Effector memory CD4-positive, alpha-beta T cell (primary cell): ENCODE measurements at regions not wholly inside any gene's neighbourhood (a gene's known extent, or its start where the extent isn't known, plus 50 kb on each side); places are given as distances from the start of the nearest gene placed in this dataset.
"Not testable (repeated sequence)": the region's sequence is repeated elsewhere in the genome, so short reads cannot be mapped to it uniquely, and the experiment has no call there.

Experiments used
- DNase-seq, 3 donors: peaks; one replicate each; pipeline ENCODE4 v3.0.0-alpha.2; 2020
- H3K27ac ChIP-seq: 2 replicates; pipeline ENCODE4 v1.7.0; 2013; ENCODE audit warnings: mild to moderate bottlenecking, low read length, moderate library complexity; ENCODE audit not compliant: insufficient read depth, poor library complexity, severe bottlenecking
- H3K27me3 ChIP-seq: replicated peaks from 2 replicates; pipeline ENCODE4 v1.7.0; 2013; ENCODE audit warnings: mild to moderate bottlenecking, low read length; ENCODE audit not compliant: insufficient read depth, control insufficient read depth, poor library complexity, severe bottlenecking
- H3K36me3 ChIP-seq: 2 replicates; pipeline ENCODE4 v1.7.0; 2013; ENCODE audit warnings: mild to moderate bottlenecking, low read length, moderate library complexity; ENCODE audit not compliant: control insufficient read depth, insufficient read depth
- H3K4me1 ChIP-seq: 2 replicates; pipeline ENCODE4 v1.7.0; 2013; ENCODE audit warnings: low read length, mild to moderate bottlenecking; ENCODE audit not compliant: control insufficient read depth, insufficient read depth, poor library complexity, severe bottlenecking
- H3K4me3 ChIP-seq: 2 replicates; pipeline ENCODE4 v1.7.0; 2013; ENCODE audit warnings: low read length, low read depth, mild to moderate bottlenecking; ENCODE audit not compliant: insufficient read depth, poor library complexity, severe bottlenecking
- H3K9me3 ChIP-seq: 2 replicates; pipeline ENCODE4 v1.7.0; 2013; ENCODE audit warnings: mild to moderate bottlenecking, low read length, moderate library complexity; ENCODE audit not compliant: control insufficient read depth

DNA sequence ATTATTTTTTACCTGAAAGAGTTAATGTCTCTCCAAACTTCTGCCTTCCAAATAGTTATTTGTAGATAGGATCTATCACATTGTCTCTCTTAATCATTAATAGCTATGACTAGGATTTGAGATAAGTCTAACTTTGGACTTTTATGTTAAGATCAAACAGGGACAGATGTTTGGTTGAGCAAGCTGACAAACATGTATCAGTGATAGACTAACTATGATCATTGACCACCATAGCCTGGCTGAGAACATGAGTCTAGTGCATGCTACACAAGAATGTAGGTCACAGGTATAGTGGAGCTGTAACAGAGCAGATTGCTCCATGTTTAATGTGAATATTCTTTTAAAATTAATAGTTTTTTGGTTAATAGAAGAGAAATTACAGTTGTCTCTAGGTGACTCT, 52.0 kb downstream of the SYT15B start:
- H3K4me3 ChIP-seq, H3K9me3 ChIP-seq, H3K27me3 ChIP-seq, H3K27ac ChIP-seq, H3K36me3 ChIP-seq, H3K4me1 ChIP-seq, DNase-seq: not testable (repeated sequence)

DNA sequence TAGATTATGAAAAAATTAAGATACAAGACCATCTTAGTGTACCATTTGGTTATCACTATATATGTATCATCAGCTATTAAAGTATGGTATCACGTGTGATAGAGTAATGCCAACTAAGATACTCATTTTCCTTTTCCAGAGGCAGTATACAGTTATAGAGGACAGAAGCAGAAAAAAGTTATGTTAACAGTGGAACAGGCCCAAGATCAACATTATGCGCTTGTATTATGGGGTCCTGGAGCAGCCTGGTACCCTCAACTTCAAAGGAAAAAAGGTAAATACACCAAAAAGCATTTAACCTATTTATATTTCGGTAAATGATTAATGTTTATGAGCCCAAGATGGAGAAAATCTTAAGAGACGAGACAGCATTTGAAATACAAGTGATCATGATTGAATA, 52.9 kb downstream of the SYT15B start:
- not testable (repeated sequence) for H3K4me3 ChIP-seq, H3K9me3 ChIP-seq, DNase-seq, H3K27ac ChIP-seq, H3K4me1 ChIP-seq, H3K36me3 ChIP-seq, H3K27me3 ChIP-seq

DNA sequence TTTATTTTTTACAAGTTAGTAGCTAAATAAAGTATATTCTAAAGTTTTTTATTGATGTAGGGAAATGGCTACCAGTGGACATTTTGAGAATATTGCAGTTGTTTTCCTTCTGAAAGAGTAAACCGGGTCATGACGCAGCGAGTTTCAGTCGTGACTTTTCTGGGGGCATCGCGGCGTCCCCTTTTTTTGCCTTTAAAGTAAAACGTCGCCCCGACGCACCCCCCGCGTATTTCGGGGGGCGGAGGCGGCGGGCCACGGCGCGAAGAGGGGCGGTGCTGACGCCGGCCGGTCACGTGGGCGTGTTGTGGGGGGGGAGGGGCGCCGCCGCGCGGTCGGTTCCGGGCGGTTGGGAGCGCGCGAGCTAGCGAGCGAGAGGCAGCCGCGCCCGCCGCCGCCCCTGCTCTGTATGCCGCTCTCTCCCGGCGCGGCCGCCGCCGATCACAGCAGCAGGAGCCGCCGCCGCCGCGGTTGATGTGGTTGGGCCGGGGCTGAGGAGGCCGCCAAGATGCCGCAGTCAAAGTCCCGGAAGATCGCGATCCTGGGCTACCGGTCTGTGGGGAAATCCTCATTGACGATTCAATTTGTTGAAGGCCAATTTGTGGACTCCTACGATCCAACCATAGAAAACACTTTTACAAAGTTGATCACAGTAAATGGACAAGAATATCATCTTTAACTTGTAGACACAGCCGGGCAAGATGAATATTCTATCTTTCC, 57.5 kb downstream of the SYT15B start:
- H3K4me3 ChIP-seq, H3K27ac ChIP-seq, H3K4me1 ChIP-seq, H3K9me3 ChIP-seq, H3K27me3 ChIP-seq, H3K36me3 ChIP-seq: not testable (repeated sequence)
- peak; percentile 57 to 60 (median 58) for DNase-seq

DNA sequence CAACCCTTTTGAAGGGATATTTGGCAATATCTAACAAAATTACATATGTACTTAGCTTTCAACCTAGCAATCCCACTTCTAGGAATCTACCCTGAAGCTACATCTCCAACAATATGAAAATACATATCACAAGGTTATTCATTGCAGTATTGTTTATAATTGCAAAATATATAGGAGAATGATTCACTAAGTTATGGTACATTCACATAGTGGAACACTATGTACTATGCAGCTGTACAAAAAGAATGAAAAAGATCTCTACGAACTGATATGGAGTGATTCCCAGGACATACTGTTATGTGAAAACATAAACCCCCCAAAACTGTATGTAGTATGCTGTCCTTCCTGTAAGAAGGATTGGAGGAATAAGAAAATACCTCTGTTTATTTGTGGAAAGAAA, 62.1 kb downstream of the SYT15B start:
- not testable (repeated sequence) for H3K27ac ChIP-seq, H3K9me3 ChIP-seq, DNase-seq, H3K4me1 ChIP-seq, H3K4me3 ChIP-seq, H3K27me3 ChIP-seq, H3K36me3 ChIP-seq

DNA sequence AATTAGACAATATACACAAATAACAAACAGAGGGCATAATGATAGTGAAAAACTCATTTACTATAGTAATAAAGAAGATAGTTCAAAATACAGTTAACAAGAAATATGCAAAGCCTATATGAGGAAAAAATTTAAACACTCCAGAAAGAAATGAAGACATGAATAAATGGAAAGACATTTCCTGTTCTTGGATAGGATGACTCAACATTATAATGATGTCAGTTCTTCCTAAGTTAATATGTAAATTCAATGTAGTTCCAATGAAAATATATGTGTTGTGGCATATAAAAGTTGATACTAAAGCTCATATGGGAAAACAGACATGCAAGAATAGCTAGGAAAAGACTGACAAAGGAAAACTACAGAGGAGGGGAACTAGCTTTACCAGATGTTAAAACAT, 63.5 kb downstream of the SYT15B start:
- DNase-seq: not testable (repeated sequence)

DNA sequence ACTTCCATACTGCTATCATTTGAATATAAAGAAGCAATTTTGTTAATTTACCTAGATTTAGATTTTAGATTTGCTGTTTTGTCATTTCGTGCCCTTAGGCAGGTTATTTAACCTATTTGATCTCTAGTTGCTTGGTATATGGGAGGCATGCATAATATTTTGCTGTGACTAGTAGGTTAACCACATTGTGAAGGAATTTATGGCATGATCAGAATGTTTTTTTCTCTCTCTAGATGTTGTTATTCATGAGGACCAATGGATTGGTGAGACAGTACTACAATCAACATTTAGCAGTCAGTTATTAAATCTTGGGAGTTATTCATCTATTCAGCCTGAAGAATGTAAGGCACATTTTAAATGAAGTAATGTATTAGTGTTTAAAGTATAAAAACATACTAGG, 67.2 kb downstream of the SYT15B start:
- not testable (repeated sequence) for H3K36me3 ChIP-seq, H3K4me3 ChIP-seq, H3K27ac ChIP-seq, H3K4me1 ChIP-seq, H3K27me3 ChIP-seq, H3K9me3 ChIP-seq, DNase-seq

More for the DNA sequence above, 63.5 kb downstream of the SYT15B start:
- not testable (repeated sequence) for H3K4me3 ChIP-seq, H3K27ac ChIP-seq, H3K4me1 ChIP-seq, H3K9me3 ChIP-seq, H3K36me3 ChIP-seq, H3K27me3 ChIP-seq

DNA sequence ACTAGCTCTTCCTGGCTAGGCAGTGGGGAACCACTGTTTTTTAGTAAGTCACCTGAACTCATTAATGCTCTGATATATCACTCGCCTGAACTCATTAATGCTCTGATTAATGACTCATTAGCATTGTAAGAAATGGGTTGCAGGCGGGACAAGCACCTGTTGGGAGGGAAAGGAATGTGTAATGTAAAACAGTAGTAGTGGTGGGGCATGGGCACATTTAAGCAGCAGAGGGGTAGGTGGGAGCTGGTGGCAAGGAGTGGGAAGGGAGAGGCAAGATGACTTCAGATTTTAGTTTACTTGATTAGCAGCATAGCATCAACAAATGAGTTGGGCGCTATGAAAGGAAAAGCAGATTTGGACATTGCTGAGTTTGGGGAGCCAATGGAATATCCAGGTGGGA, 68.2 kb downstream of the SYT15B start:
- not testable (repeated sequence) for H3K4me1 ChIP-seq, H3K27ac ChIP-seq, H3K4me3 ChIP-seq, H3K36me3 ChIP-seq, DNase-seq, H3K9me3 ChIP-seq, H3K27me3 ChIP-seq

DNA sequence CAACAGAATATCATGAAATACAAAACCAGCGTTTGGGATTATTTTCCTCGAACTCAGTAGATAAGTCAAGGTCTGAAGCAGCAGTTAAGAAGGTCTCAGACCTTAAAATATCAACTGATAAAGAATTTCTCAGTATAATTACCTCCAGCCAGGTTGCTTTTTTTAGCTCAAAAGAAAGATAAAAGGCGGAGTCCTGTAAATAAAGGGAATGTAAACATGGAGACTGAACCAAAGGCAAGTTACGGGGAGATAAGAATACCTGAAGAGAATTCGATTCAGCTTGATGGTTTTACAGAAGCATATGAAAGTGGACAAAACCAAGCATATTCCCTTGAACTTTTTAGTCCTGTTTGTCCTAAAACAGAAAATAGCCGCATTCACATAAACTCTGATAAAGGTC, 73.1 kb downstream of the SYT15B start:
- not testable (repeated sequence) for DNase-seq, H3K27ac ChIP-seq, H3K9me3 ChIP-seq, H3K4me3 ChIP-seq, H3K36me3 ChIP-seq, H3K4me1 ChIP-seq, H3K27me3 ChIP-seq

DNA sequence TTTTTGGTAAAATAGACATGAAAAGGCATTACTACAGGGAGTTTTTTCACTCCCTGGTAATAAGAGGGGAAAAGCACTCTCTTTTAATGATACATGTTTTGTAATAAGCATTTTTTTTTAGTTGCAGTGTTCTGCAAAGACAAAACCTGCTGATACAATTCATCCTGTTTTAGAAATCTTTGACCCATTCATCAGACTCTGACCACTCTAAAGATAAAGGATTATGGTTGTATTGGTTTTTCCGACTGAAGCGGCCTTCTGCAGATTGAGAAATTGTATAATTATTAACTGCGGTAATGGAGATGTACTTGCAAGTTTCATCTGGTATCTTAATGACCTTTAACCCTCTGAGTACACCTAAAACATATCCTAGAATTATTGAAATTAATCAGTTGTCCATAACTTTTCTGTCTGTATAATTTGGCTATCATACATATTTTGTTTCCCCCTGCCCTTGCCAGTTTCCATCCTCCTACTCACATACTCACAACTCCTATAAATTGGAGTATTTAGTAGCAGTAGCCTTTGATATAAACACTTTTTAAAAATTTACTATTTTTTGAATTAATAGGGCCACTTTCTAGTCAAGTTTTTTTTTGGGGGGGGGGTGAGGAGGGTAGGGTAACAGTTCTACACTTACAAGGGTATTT, 79.4 kb downstream of the SYT15B start:
- not testable (repeated sequence) for DNase-seq

DNA sequence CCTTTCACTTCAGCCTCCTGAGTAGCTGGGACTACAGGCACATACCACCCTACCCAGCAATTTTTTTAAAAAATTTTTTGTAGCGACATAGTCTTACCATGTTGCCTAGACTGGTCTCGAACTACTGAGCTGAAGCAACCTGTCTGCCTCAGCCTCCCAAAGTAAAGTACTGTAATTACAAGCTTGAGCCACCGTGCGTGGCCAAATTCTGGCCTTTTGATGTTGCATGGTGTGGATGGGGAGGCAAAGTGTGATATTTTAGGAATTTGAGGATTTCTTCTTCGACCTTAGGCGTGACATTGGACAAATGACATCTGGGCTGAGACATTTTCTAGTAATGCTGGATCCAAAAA, 81.8 kb downstream of the SYT15B start:
- DNase-seq, H3K9me3 ChIP-seq, H3K4me3 ChIP-seq, H3K4me1 ChIP-seq, H3K27me3 ChIP-seq, H3K27ac ChIP-seq, H3K36me3 ChIP-seq: not testable (repeated sequence)

More for the DNA sequence above, 79.4 kb downstream of the SYT15B start:
- H3K27me3 ChIP-seq, H3K9me3 ChIP-seq, H3K4me3 ChIP-seq, H3K4me1 ChIP-seq, H3K36me3 ChIP-seq, H3K27ac ChIP-seq: not testable (repeated sequence)
